ENCODE measurements at regions not wholly inside any gene's neighbourhood (a gene's known extent, or its start where the extent isn't known, plus 50 kb on each side); places are given as distances from the start of the nearest gene placed in this dataset.

DNA sequence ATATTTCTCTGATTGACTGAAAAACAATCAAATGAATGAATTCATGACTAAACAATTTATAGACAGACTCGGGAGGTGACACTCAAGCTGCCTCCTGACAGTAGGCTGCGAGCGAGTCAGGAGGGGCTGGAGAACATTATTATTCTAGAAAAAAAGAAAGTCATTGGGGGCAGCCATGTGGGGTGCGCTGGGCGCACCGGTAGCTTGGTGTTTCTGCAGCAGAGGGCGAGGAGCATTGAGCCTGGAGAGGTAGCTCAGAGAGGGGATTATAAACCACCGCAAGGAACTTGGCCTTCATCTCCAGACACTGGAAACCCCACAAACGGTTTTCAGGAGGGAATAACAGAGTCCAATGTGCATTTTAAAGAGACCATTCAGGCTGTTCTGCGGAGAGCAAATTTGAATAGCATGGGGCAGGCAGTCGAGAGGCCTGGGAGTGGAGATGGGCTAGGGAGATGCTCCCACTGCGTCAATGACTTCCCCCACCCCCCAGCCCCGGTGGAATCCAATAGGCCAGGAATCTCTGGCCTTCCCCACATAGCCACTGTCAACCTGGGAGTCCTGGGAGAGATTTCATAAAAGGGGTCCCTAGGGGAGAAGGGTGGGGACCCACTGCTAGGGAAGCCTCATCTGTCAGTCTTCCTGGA is 168.3 kb downstream of the BCOR start:
- DNase-seq (ENCODE audit: low read depth), result no peak
- no peak overlapping the region for H3K4me3 ChIP-seq (ENCODE audit: low read depth, low read length)
- no peak for TF ChIP-seq CTCF (conservative IDR thresholded peaks at IDR 0.05; ENCODE audit: low read depth, low read length)

- DNase-seq (ENCODE audit: low read depth), result no peak
Measured at GRCh38 chrX:39930786-39931528, 166.8 kb downstream of the BCOR start.

GRCh38 chrX:39931529-39932282 is 166.1 kb downstream of the BCOR start:
- DNase-seq (ENCODE audit: low read depth), result no peak
- no peak overlapping the region for H3K4me3 ChIP-seq (ENCODE audit: low read depth, low read length)
- TF ChIP-seq CTCF (conservative IDR thresholded peaks at IDR 0.05; ENCODE audit: low read depth, low read length), result no peak

More at GRCh38 chrX:39930786-39931528, 166.8 kb downstream of the BCOR start:
- TF ChIP-seq CTCF (conservative IDR thresholded peaks at IDR 0.05; ENCODE audit: low read depth, low read length), result no peak
- H3K4me3 ChIP-seq (ENCODE audit: low read depth, low read length), result no peak overlapping the region

GRCh38 chrX:39935411-39936064 is 162.2 kb downstream of the BCOR start:
- no peak for DNase-seq (ENCODE audit: low read depth)

GRCh38 chrX:39936886-39937770 is 160.6 kb downstream of the BCOR start:
- DNase-seq (ENCODE audit: low read depth), result no peak
- TF ChIP-seq CTCF (conservative IDR thresholded peaks at IDR 0.05; ENCODE audit: low read depth, low read length), result no peak
- no peak overlapping the region for H3K4me3 ChIP-seq (ENCODE audit: low read depth, low read length)

More at GRCh38 chrX:39935411-39936064, 162.2 kb downstream of the BCOR start:
- no peak overlapping the region for H3K4me3 ChIP-seq (ENCODE audit: low read depth, low read length)
- no peak for TF ChIP-seq CTCF (conservative IDR thresholded peaks at IDR 0.05; ENCODE audit: low read depth, low read length)

- no peak for TF ChIP-seq CTCF (conservative IDR thresholded peaks at IDR 0.05; ENCODE audit: low read depth, low read length)
- no peak overlapping the region for H3K4me3 ChIP-seq (ENCODE audit: low read depth, low read length)
Measured at GRCh38 chrX:39938466-39938865, 159.3 kb downstream of the BCOR start.

More at GRCh38 chrX:39938466-39938865, 159.3 kb downstream of the BCOR start:
- no peak for DNase-seq (ENCODE audit: low read depth)
